ENCODE measurements at regions not wholly inside any gene's neighbourhood (a gene's known extent, or its start where the extent isn't known, plus 50 kb on each side); places are given as distances from the start of the nearest gene placed in this dataset.

DNA sequence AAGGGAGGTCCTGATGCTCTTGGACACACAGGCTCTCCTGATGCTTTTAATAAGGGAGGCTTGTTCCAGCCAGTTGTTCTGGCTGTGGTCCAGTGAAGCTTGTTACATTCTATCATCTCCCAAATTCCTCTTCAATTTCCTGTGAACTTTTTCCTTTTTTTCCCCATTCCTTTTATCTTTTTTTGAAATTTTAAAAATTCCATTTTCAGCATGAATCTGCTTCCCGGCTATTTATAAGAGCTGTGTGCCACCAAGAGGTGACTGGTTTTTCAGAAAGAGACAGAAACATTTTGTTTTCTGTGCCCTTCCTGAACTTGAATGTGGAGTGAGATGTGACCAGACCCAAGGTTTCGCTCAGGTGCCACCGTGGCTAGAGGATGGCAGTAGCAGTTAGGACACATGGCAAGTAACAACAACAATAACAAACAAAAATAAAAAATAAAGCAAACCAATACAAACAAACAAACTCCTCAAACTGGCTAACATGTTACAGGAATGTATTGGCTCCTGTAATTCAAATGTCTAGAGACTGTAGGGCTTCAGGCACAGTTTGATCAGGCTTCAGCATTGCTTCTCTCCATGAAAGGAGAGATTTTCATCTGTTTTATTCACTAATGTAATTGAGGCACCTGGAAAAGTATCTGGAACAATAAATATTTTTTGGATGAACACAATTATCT, 121.1 kb downstream of the BOD1 start (continued):
- TF ChIP-seq ZNF544 (tag by site-specific recombination; IDR thresholded peaks at IDR 0.05) (no peak), ZNF585B (tag by site-specific recombination; IDR thresholded peaks at IDR 0.05) (no peak), ZNF155 (tag by site-specific recombination; IDR thresholded peaks at IDR 0.05) (no peak), ZNF335 (tag by site-specific recombination; conservative IDR thresholded peaks at IDR 0.05) (no peak), SCRT1 (tag by site-specific recombination; IDR thresholded peaks at IDR 0.05; ENCODE audit: borderline replicate concordance) (no peak), YY2 (tag by site-specific recombination; IDR thresholded peaks at IDR 0.05) (no peak)

GRCh38 chr5:173494446-173494845, 122.0 kb downstream of the BOD1 start:
- ChIA-PET CTCF (no interaction called here), POLR2A (no interaction called here)
- Histone ChIP-seq H3K4me1 (ENCODE audit: control insufficient read depth, insufficient read depth, low read length) (no peaks in the 10 kb centered on the region), H3K36me3 (ENCODE audit: control insufficient read depth in 2 of 2, insufficient read depth in 1 of 2, low read length in 2 of 2) (no peaks in the 10 kb centered on the region), H3K9me3 (ENCODE audit: control insufficient read depth, insufficient read depth, low read depth, low read length) (no peaks in the 10 kb centered on the region), H3K4me3 (ENCODE audit: low read depth, low read length) (no peak overlapping the region), H3K27ac (ENCODE audit: extremely low read depth, low read depth, low read length) (no peak overlapping the region)
- TF ChIP-seq ZNF621 (tag by site-specific recombination; IDR thresholded peaks at IDR 0.05) (no peak), ZNF776 (tag by site-specific recombination; IDR thresholded peaks at IDR 0.05; ENCODE audit: borderline replicate concordance) (no peak), ZNF561 (tag by site-specific recombination; IDR thresholded peaks at IDR 0.05; ENCODE audit: borderline replicate concordance) (no peak), ZNF473 (tag by site-specific recombination; IDR thresholded peaks at IDR 0.05) (no peak), SETDB1 (IDR thresholded peaks at IDR 0.05; ENCODE audit: insufficient read length, low read length) (no peak), ZNF112 (tag by site-specific recombination; IDR thresholded peaks at IDR 0.05) (no peak), GLI4 (tag by site-specific recombination; IDR thresholded peaks at IDR 0.05) (no peak), ZEB2 (tag by site-specific recombination; IDR thresholded peaks at IDR 0.05) (no peak), ZNF114 (tag by site-specific recombination; IDR thresholded peaks at IDR 0.05) (no peak), ZNF704 (tag by site-specific recombination; IDR thresholded peaks at IDR 0.05) (no peak), ZNF768 (tag by site-specific recombination; IDR thresholded peaks at IDR 0.05) (no peak), ZNF18 (tag by site-specific recombination; IDR thresholded peaks at IDR 0.05) (no peak)
- TF ChIP-seq, protein P1, sequence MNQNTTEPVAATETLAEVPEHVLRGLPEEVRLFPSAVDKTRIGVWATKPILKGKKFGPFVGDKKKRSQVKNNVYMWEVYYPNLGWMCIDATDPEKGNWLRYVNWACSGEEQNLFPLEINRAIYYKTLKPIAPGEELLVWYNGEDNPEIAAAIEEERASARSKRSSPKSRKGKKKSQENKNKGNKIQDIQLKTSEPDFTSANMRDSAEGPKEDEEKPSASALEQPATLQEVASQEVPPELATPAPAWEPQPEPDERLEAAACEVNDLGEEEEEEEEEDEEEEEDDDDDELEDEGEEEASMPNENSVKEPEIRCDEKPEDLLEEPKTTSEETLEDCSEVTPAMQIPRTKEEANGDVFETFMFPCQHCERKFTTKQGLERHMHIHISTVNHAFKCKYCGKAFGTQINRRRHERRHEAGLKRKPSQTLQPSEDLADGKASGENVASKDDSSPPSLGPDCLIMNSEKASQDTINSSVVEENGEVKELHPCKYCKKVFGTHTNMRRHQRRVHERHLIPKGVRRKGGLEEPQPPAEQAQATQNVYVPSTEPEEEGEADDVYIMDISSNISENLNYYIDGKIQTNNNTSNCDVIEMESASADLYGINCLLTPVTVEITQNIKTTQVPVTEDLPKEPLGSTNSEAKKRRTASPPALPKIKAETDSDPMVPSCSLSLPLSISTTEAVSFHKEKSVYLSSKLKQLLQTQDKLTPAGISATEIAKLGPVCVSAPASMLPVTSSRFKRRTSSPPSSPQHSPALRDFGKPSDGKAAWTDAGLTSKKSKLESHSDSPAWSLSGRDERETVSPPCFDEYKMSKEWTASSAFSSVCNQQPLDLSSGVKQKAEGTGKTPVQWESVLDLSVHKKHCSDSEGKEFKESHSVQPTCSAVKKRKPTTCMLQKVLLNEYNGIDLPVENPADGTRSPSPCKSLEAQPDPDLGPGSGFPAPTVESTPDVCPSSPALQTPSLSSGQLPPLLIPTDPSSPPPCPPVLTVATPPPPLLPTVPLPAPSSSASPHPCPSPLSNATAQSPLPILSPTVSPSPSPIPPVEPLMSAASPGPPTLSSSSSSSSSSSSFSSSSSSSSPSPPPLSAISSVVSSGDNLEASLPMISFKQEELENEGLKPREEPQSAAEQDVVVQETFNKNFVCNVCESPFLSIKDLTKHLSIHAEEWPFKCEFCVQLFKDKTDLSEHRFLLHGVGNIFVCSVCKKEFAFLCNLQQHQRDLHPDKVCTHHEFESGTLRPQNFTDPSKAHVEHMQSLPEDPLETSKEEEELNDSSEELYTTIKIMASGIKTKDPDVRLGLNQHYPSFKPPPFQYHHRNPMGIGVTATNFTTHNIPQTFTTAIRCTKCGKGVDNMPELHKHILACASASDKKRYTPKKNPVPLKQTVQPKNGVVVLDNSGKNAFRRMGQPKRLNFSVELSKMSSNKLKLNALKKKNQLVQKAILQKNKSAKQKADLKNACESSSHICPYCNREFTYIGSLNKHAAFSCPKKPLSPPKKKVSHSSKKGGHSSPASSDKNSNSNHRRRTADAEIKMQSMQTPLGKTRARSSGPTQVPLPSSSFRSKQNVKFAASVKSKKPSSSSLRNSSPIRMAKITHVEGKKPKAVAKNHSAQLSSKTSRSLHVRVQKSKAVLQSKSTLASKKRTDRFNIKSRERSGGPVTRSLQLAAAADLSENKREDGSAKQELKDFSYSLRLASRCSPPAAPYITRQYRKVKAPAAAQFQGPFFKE (tag by site-specific recombination; IDR thresholded peaks at IDR 0.05; ENCODE audit: borderline replicate concordance), result no peak
